ENCODE measurements at regions not wholly inside any gene's neighbourhood (a gene's known extent, or its start where the extent isn't known, plus 50 kb on each side); places are given as distances from the start of the nearest gene placed in this dataset.

DNA sequence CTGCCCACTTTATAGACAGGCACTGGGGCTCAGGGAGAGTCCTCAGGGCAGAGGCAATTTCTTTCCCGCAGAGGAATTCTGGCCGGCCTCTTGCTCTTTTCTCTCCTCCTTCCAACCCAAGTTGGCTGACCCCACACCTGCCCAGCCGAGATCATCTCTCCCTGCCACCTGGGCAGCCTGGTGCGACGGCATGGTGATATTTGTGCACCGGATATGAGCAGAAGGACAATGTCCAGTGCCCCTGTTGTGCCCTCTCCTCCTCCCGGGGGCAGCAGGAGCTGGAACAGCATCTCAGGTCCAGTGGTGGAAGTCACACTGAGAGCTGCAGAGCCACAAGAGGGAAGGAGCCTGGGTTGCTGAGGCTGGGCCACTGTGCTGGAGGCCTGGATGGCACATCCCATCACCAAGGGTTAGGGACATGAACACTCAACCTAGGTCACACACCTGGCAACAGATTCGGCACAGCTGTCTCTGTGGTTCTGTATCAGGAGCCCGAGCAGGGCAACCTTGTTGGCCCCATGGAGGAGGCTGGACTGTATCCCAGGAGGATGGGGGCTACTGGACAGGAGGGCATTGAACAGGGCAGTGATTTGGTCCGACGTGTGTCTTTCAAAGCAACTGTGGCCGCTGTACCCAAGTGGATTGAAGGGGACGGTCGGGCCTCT, 57.7 kb upstream of the DIO3 start:
- TF ChIP-seq, protein P1, sequence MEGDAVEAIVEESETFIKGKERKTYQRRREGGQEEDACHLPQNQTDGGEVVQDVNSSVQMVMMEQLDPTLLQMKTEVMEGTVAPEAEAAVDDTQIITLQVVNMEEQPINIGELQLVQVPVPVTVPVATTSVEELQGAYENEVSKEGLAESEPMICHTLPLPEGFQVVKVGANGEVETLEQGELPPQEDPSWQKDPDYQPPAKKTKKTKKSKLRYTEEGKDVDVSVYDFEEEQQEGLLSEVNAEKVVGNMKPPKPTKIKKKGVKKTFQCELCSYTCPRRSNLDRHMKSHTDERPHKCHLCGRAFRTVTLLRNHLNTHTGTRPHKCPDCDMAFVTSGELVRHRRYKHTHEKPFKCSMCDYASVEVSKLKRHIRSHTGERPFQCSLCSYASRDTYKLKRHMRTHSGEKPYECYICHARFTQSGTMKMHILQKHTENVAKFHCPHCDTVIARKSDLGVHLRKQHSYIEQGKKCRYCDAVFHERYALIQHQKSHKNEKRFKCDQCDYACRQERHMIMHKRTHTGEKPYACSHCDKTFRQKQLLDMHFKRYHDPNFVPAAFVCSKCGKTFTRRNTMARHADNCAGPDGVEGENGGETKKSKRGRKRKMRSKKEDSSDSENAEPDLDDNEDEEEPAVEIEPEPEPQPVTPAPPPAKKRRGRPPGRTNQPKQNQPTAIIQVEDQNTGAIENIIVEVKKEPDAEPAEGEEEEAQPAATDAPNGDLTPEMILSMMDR (conservative IDR thresholded peaks at IDR 0.05): no peak
- TF ChIP-seq ZFX (IDR thresholded peaks at IDR 0.05): no peak
